ENCODE measurements at regions not wholly inside any gene's neighbourhood (a gene's known extent, or its start where the extent isn't known, plus 50 kb on each side); places are given as distances from the start of the nearest gene placed in this dataset.

- H3K36me3 ChIP-seq (replicated peaks in 1 of 2; ENCODE audit: control insufficient read depth in 2 of 2, insufficient read depth in 2 of 2, low read length in 2 of 2): no peaks in the 10 kb centered on the region
- peaks cover 11 to 18% of the 10 kb centered on the region in 2 donors for H3K4me1 ChIP-seq (ENCODE audit: control insufficient read depth in 2 of 2, insufficient read depth in 1 of 2, low read depth in 1 of 2, low read length in 2 of 2)
- peaks cover 2% of the 10 kb centered on the region for H3K79me1 ChIP-seq (ENCODE audit: low read depth, low read length)
- H2BK5ac ChIP-seq (ENCODE audit: low read length): no peak overlapping the region
- no peak overlapping the region for H2AK5ac ChIP-seq (ENCODE audit: low read depth, low read length)
- no CpG with 5 or more reads among the region's 3 CpGs for WGBS, 2 donors (ENCODE audit: extremely low coverage in 2 of 2, insufficient read length in 2 of 2, insufficient replicate concordance in 1 of 2)
- no peaks in the 10 kb centered on the region for H3K27me3 ChIP-seq (ENCODE audit: control insufficient read depth in 3 of 3, insufficient read depth in 3 of 3, low read depth in 1 of 3, low read length in 3 of 3)
- no peak overlapping the region for H3K4me2 ChIP-seq (ENCODE audit: insufficient read depth, low read length, poor library complexity, severe bottlenecking)
- no peak overlapping the region for H3K23ac ChIP-seq (ENCODE audit: low read depth, low read length, poor library complexity)
- H3K9ac ChIP-seq (ENCODE audit: low read depth, low read length, poor library complexity): no peak overlapping the region
- H4K8ac ChIP-seq (ENCODE audit: low read depth, low read length): no peak overlapping the region
- no peak overlapping the region for H3K27ac ChIP-seq (replicated peaks; ENCODE audit: low read length)
- no peak overlapping the region for H3K4me3 ChIP-seq (ENCODE audit: low read length in 2 of 2)
- H3K4ac ChIP-seq (ENCODE audit: low read length): no peak overlapping the region
- DNase-seq (ENCODE audit: low spot score): no peak
- H3K14ac ChIP-seq (ENCODE audit: low read length): no peak overlapping the region
- H3K18ac ChIP-seq (ENCODE audit: low read length): no peak overlapping the region
- H2AFZ ChIP-seq (ENCODE audit: low read length): no peak overlapping the region
- peaks cover 6 to 8% of the 10 kb centered on the region in 2 donors for H3K9me3 ChIP-seq (replicated peaks in 1 of 2; ENCODE audit: control insufficient read depth in 2 of 2, insufficient read depth in 1 of 2, low read depth in 1 of 2, low read length in 2 of 2)
- H4K91ac ChIP-seq (ENCODE audit: low read depth, low read length, poor library complexity): no peak overlapping the region
- H2BK15ac ChIP-seq (ENCODE audit: low read length): no peak overlapping the region
- H2BK120ac ChIP-seq (ENCODE audit: low read depth, low read length): no peak overlapping the region
- no peak overlapping the region for H2BK12ac ChIP-seq (ENCODE audit: low read length)
These were observed 140.1 kb upstream of the IL12A start for GRCh38 chr3:159848348-159849118.

GRCh38 chr3:159850481-159850880 lies 138.2 kb upstream of the IL12A start:
- Histone ChIP-seq H3K27me3 (ENCODE audit: control insufficient read depth in 3 of 3, insufficient read depth in 3 of 3, low read depth in 1 of 3, low read length in 3 of 3) (no peaks in the 10 kb centered on the region), H3K4me2 (ENCODE audit: insufficient read depth, low read length, poor library complexity, severe bottlenecking) (no peak overlapping the region), H3K36me3 (replicated peaks in 1 of 2; ENCODE audit: control insufficient read depth in 2 of 2, insufficient read depth in 2 of 2, low read length in 2 of 2) (no peaks in the 10 kb centered on the region), H3K4ac (ENCODE audit: low read length) (no peak overlapping the region), H2BK120ac (ENCODE audit: low read depth, low read length) (no peak overlapping the region), H3K79me1 (ENCODE audit: low read depth, low read length) (peaks cover 2% of the 10 kb centered on the region), H3K4me3 (ENCODE audit: low read length in 2 of 2) (no peak overlapping the region), H3K4me1 (ENCODE audit: control insufficient read depth in 2 of 2, insufficient read depth in 1 of 2, low read depth in 1 of 2, low read length in 2 of 2) (peaks cover 20 to 26% of the 10 kb centered on the region in 2 donors), H2AFZ (ENCODE audit: low read length) (no peak overlapping the region), H2AK5ac (ENCODE audit: low read depth, low read length) (no peak overlapping the region), H2BK5ac (ENCODE audit: low read length) (no peak overlapping the region), H3K9me3 (replicated peaks in 1 of 2; ENCODE audit: control insufficient read depth in 2 of 2, insufficient read depth in 1 of 2, low read depth in 1 of 2, low read length in 2 of 2) (peaks cover 6 to 8% of the 10 kb centered on the region in 2 donors), H4K8ac (ENCODE audit: low read depth, low read length) (no peak overlapping the region), H4K91ac (ENCODE audit: low read depth, low read length, poor library complexity) (no peak overlapping the region), H3K27ac (replicated peaks; ENCODE audit: low read length) (no peak overlapping the region), H3K18ac (ENCODE audit: low read length) (no peak overlapping the region), H3K14ac (ENCODE audit: low read length) (no peak overlapping the region), H2BK12ac (ENCODE audit: low read length) (no peak overlapping the region), H3K23ac (ENCODE audit: low read depth, low read length, poor library complexity) (no peak overlapping the region), H3K9ac (ENCODE audit: low read depth, low read length, poor library complexity) (no peak overlapping the region), H2BK15ac (ENCODE audit: low read length) (no peak overlapping the region)
- DNase-seq (ENCODE audit: low spot score): no peak
- WGBS, 2 donors (ENCODE audit: extremely low coverage in 2 of 2, insufficient read length in 2 of 2, insufficient replicate concordance in 1 of 2): no CpG with 5 or more reads among the region's 4 CpGs

GRCh38 chr3:159852266-159852665 lies 136.4 kb upstream of the IL12A start:
- Histone ChIP-seq H3K9ac (ENCODE audit: low read depth, low read length, poor library complexity) (no peak overlapping the region), H3K18ac (ENCODE audit: low read length) (no peak overlapping the region), H2BK12ac (ENCODE audit: low read length) (no peak overlapping the region), H3K27me3 (ENCODE audit: control insufficient read depth in 3 of 3, insufficient read depth in 3 of 3, low read depth in 1 of 3, low read length in 3 of 3) (no peaks in the 10 kb centered on the region), H3K4me2 (ENCODE audit: insufficient read depth, low read length, poor library complexity, severe bottlenecking) (no peak overlapping the region), H3K9me3 (replicated peaks in 1 of 2; ENCODE audit: control insufficient read depth in 2 of 2, insufficient read depth in 1 of 2, low read depth in 1 of 2, low read length in 2 of 2) (peaks cover 6 to 8% of the 10 kb centered on the region in 2 donors), H4K8ac (ENCODE audit: low read depth, low read length) (no peak overlapping the region), H2BK15ac (ENCODE audit: low read length) (no peak overlapping the region), H4K91ac (ENCODE audit: low read depth, low read length, poor library complexity) (no peak overlapping the region), H2AFZ (ENCODE audit: low read length) (peak overlapping the region; percentile 58), H3K4ac (ENCODE audit: low read length) (no peak overlapping the region), H2AK5ac (ENCODE audit: low read depth, low read length) (no peak overlapping the region), H3K36me3 (replicated peaks in 1 of 2; ENCODE audit: control insufficient read depth in 2 of 2, insufficient read depth in 2 of 2, low read length in 2 of 2) (no peaks in the 10 kb centered on the region), H3K14ac (ENCODE audit: low read length) (no peak overlapping the region), H3K27ac (replicated peaks; ENCODE audit: low read length) (peak overlapping the region; percentile 81), H2BK120ac (ENCODE audit: low read depth, low read length) (no peak overlapping the region), H3K4me3 (ENCODE audit: low read length in 2 of 2) (peak overlapping the region in 1 of 2 donors; percentile 37), H3K23ac (ENCODE audit: low read depth, low read length, poor library complexity) (no peak overlapping the region), H3K79me1 (ENCODE audit: low read depth, low read length) (peaks cover 2% of the 10 kb centered on the region), H2BK5ac (ENCODE audit: low read length) (no peak overlapping the region), H3K4me1 (ENCODE audit: control insufficient read depth in 2 of 2, insufficient read depth in 1 of 2, low read depth in 1 of 2, low read length in 2 of 2) (peaks cover 26 to 40% of the 10 kb centered on the region in 2 donors)
- no peak for DNase-seq (ENCODE audit: low spot score)
- WGBS, 2 donors (ENCODE audit: extremely low coverage in 2 of 2, insufficient read length in 2 of 2, insufficient replicate concordance in 1 of 2): no CpG with 5 or more reads among the region's 2 CpGs

DNA sequence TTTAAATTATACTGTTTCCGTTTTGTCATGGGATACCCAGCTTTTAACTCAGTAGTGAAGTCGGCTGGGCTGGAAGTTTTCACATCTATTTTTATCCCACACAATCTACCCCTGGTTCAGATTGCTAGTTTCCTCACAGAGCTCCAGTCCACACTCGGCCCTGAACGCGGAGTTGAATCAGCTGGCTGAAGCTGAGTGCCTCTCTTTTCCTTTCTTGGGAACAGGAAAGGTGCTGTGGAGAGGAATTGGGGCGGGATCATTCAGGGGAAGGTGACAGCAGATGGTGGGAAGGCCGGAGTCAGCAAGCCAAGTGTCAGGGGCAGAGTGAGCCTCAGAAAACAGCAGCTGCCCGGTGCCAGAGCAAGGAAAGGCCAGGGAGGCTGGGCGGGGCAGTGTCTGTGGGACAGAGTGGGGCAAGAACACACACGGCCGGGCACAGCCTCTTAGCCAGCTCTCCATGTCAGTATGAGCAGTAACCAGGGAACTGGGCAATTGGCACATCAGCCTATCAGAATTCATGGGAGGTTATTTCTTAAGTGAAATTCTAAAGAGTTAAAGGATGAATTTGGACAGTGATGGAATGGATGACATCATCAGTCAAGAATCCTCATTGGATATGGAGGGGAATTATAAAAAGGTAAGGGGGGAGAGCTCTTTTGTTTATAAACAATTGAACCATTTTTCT lies 135.7 kb upstream of the IL12A start:
- H3K9me3 ChIP-seq (replicated peaks in 1 of 2; ENCODE audit: control insufficient read depth in 2 of 2, insufficient read depth in 1 of 2, low read depth in 1 of 2, low read length in 2 of 2): peaks cover 6 to 8% of the 10 kb centered on the region in 2 donors
- H2AFZ ChIP-seq (ENCODE audit: low read length): peak overlapping the region; percentile 58
- H2BK15ac ChIP-seq (ENCODE audit: low read length): no peak overlapping the region
- H3K4me2 ChIP-seq (ENCODE audit: insufficient read depth, low read length, poor library complexity, severe bottlenecking): peak overlapping the region; percentile 35
- no peaks in the 10 kb centered on the region for H3K27me3 ChIP-seq (ENCODE audit: control insufficient read depth in 3 of 3, insufficient read depth in 3 of 3, low read depth in 1 of 3, low read length in 3 of 3)
- no peak for DNase-seq (ENCODE audit: low spot score)
- no peak overlapping the region for H4K8ac ChIP-seq (ENCODE audit: low read depth, low read length)
- H3K36me3 ChIP-seq (replicated peaks in 1 of 2; ENCODE audit: control insufficient read depth in 2 of 2, insufficient read depth in 2 of 2, low read length in 2 of 2): no peaks in the 10 kb centered on the region
- peak overlapping the region; percentile 81 for H3K27ac ChIP-seq (replicated peaks; ENCODE audit: low read length)
- H3K9ac ChIP-seq (ENCODE audit: low read depth, low read length, poor library complexity): no peak overlapping the region
- H3K4me3 ChIP-seq (ENCODE audit: low read length in 2 of 2): peak overlapping the region in 1 of 2 donors; percentile 37
- no peak overlapping the region for H2BK12ac ChIP-seq (ENCODE audit: low read length)
- no CpG with 5 or more reads among the region's 11 CpGs for WGBS, 2 donors (ENCODE audit: extremely low coverage in 2 of 2, insufficient read length in 2 of 2, insufficient replicate concordance in 1 of 2)
- H3K14ac ChIP-seq (ENCODE audit: low read length): no peak overlapping the region
- peaks cover 2% of the 10 kb centered on the region for H3K79me1 ChIP-seq (ENCODE audit: low read depth, low read length)
- peak overlapping the region; percentile 73 for H2BK5ac ChIP-seq (ENCODE audit: low read length)
- H2BK120ac ChIP-seq (ENCODE audit: low read depth, low read length): no peak overlapping the region
- H3K23ac ChIP-seq (ENCODE audit: low read depth, low read length, poor library complexity): no peak overlapping the region
- H3K18ac ChIP-seq (ENCODE audit: low read length): peak overlapping the region; percentile 84
- H3K4me1 ChIP-seq (ENCODE audit: control insufficient read depth in 2 of 2, insufficient read depth in 1 of 2, low read depth in 1 of 2, low read length in 2 of 2): peaks cover 27 to 40% of the 10 kb centered on the region in 2 donors
- H4K91ac ChIP-seq (ENCODE audit: low read depth, low read length, poor library complexity): no peak overlapping the region
- no peak overlapping the region for H3K4ac ChIP-seq (ENCODE audit: low read length)
- H2AK5ac ChIP-seq (ENCODE audit: low read depth, low read length): no peak overlapping the region

Measured in neuronal stem cell (in vitro differentiated cells).